ENCODE measurements at regions not wholly inside any gene's neighbourhood (a gene's known extent, or its start where the extent isn't known, plus 50 kb on each side); places are given as distances from the start of the nearest gene placed in this dataset.
A peak's percentile ranks its signal among the peaks of the same experiment; 100 is the strongest.

GRCh38 chr17:74070374-74070773, 133.1 kb upstream of the RPL38 start:
- no peak for DNase-seq
- intact Hi-C loops (cut with DNase I) = no loop called here

GRCh38 chr17:74070998-74071679, 132.3 kb upstream of the RPL38 start:
- intact Hi-C loops (cut with DNase I) = no loop called here
- DNase-seq = no peak

- intact Hi-C loops (cut with DNase I) = no loop called here
These were observed 131.1 kb upstream of the RPL38 start for GRCh38 chr17:74072340-74072739.

GRCh38 chr17:74076446-74076845, 127.0 kb upstream of the RPL38 start:
- intact Hi-C loops (cut with DNase I) = no loop called here
- no peak for DNase-seq

More at GRCh38 chr17:74072340-74072739, 131.1 kb upstream of the RPL38 start:
- DNase-seq = no peak

- intact Hi-C loops (cut with DNase I) = no loop called here
- DNase-seq = no peak
These were observed 126.2 kb upstream of the RPL38 start for GRCh38 chr17:74077231-74077630.

GRCh38 chr17:74078363-74078941, 125.0 kb upstream of the RPL38 start:
- intact Hi-C loops (cut with DNase I) = no loop called here
- no peak for DNase-seq

GRCh38 chr17:74079537-74080300, 123.8 kb upstream of the RPL38 start:
- DNase-seq = no peak
- intact Hi-C loops (cut with DNase I) = no loop called here

GRCh38 chr17:74080656-74081582, 122.6 kb upstream of the RPL38 start:
- intact Hi-C loops (cut with DNase I) = no loop called here
- no peak for DNase-seq

- intact Hi-C loops (cut with DNase I) = no loop called here
These were observed 120.6 kb upstream of the RPL38 start for GRCh38 chr17:74082886-74083285.

GRCh38 chr17:74083321-74083720, 120.2 kb upstream of the RPL38 start:
- DNase-seq = no peak
- intact Hi-C loops (cut with DNase I) = no loop called here

More at GRCh38 chr17:74082886-74083285, 120.6 kb upstream of the RPL38 start:
- no peak for DNase-seq

- intact Hi-C loops (cut with DNase I) = no loop called here
- DNase-seq = no peak
These were observed 118.0 kb upstream of the RPL38 start for GRCh38 chr17:74085434-74085833.

- intact Hi-C loops (cut with DNase I) = no loop called here
- no peak for DNase-seq
These were observed 116.4 kb upstream of the RPL38 start for GRCh38 chr17:74087002-74087585.

- intact Hi-C loops (cut with DNase I) = no loop called here
- DNase-seq = no peak
These were observed 115.1 kb upstream of the RPL38 start for GRCh38 chr17:74088285-74088933.

GRCh38 chr17:74088934-74089329, 114.5 kb upstream of the RPL38 start:
- no peak for DNase-seq
- intact Hi-C loops (cut with DNase I) = no loop called here

GRCh38 chr17:74089380-74089779, 114.1 kb upstream of the RPL38 start:
- intact Hi-C loops (cut with DNase I) = no loop called here
- no peak for DNase-seq

GRCh38 chr17:74089869-74090464, 113.5 kb upstream of the RPL38 start:
- peak in 40 of 42 donors; percentile 19 to 78 (median 54) for DNase-seq
- intact Hi-C loops (cut with DNase I) = no loop called here

- intact Hi-C loops (cut with DNase I) = no loop called here
- DNase-seq = no peak
These were observed 108.8 kb upstream of the RPL38 start for GRCh38 chr17:74094651-74095050.

GRCh38 chr17:74096456-74096855, 107.0 kb upstream of the RPL38 start:
- DNase-seq = no peak
- intact Hi-C loops (cut with DNase I) = no loop called here

All from head of caudate nucleus (tissue), 42 donors.